OCI-LY1 (cell line): ENCODE measurements at regions not wholly inside any gene's neighbourhood (a gene's known extent, or its start where the extent isn't known, plus 50 kb on each side); places are given as distances from the start of the nearest gene placed in this dataset.
"Not testable (repeated sequence)": the region's sequence is repeated elsewhere in the genome, so short reads cannot be mapped to it uniquely, and the experiment has no call there.

Source experiments
- H2AFZ ChIP-seq: fragments of 200-600 bp; sonication (generic), shearing (Covaris generic); 2 replicates; pipeline ENCODE4 v1.6.0; 2014; ENCODE audit warnings: antibody characterized with exemption, mild to moderate bottlenecking, low read length
- H3F3A ChIP-seq: fragments of 200-600 bp; sonication (generic), shearing (Covaris generic); 2 replicates; pipeline ENCODE4 v1.6.0; 2014; ENCODE audit warnings: mild to moderate bottlenecking, antibody characterized with exemption, low read length, moderate library complexity; ENCODE audit not compliant: insufficient read depth
- H3K27ac ChIP-seq: fragments of 200-600 bp; sonication (generic); 2 replicates; pipeline ENCODE4 v1.5.1; 2014; ENCODE audit warnings: low read length, mixed run types, mild to moderate bottlenecking, low read depth; ENCODE audit not compliant: poor library complexity, severe bottlenecking
- H3K27me3 ChIP-seq: fragments of 200-600 bp; sonication (generic); 2 replicates; pipeline ENCODE4 v1.6.0; 2014; ENCODE audit warnings: antibody characterized with exemption, mild to moderate bottlenecking, low read length, moderate library complexity; ENCODE audit not compliant: insufficient read depth
- H3K36me3 ChIP-seq: fragments of 200-600 bp; sonication (generic); 2 replicates; pipeline ENCODE4 v1.6.1; 2014; ENCODE audit warnings: mild to moderate bottlenecking, antibody characterized with exemption, low read length, moderate library complexity, mixed read lengths; ENCODE audit not compliant: insufficient read depth
- H3K4me1 ChIP-seq: fragments of 200-600 bp; sonication (generic); 2 replicates; pipeline ENCODE4 v1.5.1; 2014; ENCODE audit warnings: mild to moderate bottlenecking, low read length, moderate library complexity; ENCODE audit not compliant: insufficient read depth, severe bottlenecking
- H3K4me2 ChIP-seq: fragments of 200-600 bp; sonication (generic), shearing (Covaris generic); 2 replicates; pipeline ENCODE4 v1.6.1; 2014; ENCODE audit warnings: low read length
- H3K4me3 ChIP-seq: fragments of 200-600 bp; sonication (generic); 2 replicates; pipeline ENCODE4 v1.5.1; 2014; ENCODE audit warnings: low read length, low read depth, mild to moderate bottlenecking, mixed read lengths; ENCODE audit not compliant: poor library complexity, severe bottlenecking
- H3K79me2 ChIP-seq: fragments of 200-600 bp; shearing (Covaris generic); 2 replicates; pipeline ENCODE4 v1.6.1; 2016; ENCODE audit warnings: mixed run types, low read length, mixed read lengths; ENCODE audit not compliant: insufficient read depth
- H3K9ac ChIP-seq: fragments of 200-600 bp; sonication (generic), shearing (Covaris generic); 2 replicates; pipeline ENCODE4 v1.6.1; 2014; ENCODE audit warnings: mild to moderate bottlenecking, low read length, mixed read lengths
- H3K9me2 ChIP-seq: fragments of 200-600 bp; sonication (generic), shearing (Covaris generic); 2 replicates; pipeline ENCODE4 v1.6.1; 2014; ENCODE audit warnings: low read depth, mild to moderate bottlenecking, low read length, mixed read lengths
- H3K9me3 ChIP-seq: fragments of 200-600 bp; shearing (Covaris generic); 2 replicates; pipeline ENCODE4 v1.6.1; 2014; ENCODE audit warnings: low read length, mixed read lengths
- H4K20me1 ChIP-seq: fragments of 200-600 bp; sonication (generic), shearing (Covaris generic); 2 replicates; pipeline ENCODE4 v1.6.0; 2016; ENCODE audit warnings: mild to moderate bottlenecking, low read length; ENCODE audit not compliant: insufficient read depth
- CTCF ChIP-seq: fragments of 200-600 bp; sonication (generic), shearing (Covaris generic); IDR thresholded peaks from 2 replicates; pipeline ENCODE4 v1.5.1; 2017; ENCODE audit warnings: mild to moderate bottlenecking, antibody characterized with exemption, low read length, moderate library complexity, mixed read lengths
- EZH2 ChIP-seq: fragments of 200-600 bp; sonication (generic), shearing (Covaris generic); IDR thresholded peaks from 2 replicates; pipeline ENCODE4 v1.8.0; 2017; ENCODE audit warnings: borderline replicate concordance, mixed run types, mild to moderate bottlenecking, antibody characterized with exemption, low read length, moderate library complexity, mixed read lengths

- H3K27me3 ChIP-seq: peaks cover 10% of the 10 kb centered on the region
- H3F3A ChIP-seq: no peaks in the 10 kb centered on the region
- H2AFZ ChIP-seq: no peak overlapping the region
- H3K36me3 ChIP-seq: no peaks in the 10 kb centered on the region
- H3K9me3 ChIP-seq: no peaks in the 10 kb centered on the region
- no peaks in the 10 kb centered on the region for H3K79me2 ChIP-seq
- no peak overlapping the region for H3K4me2 ChIP-seq
- H3K4me3 ChIP-seq: no peak overlapping the region
- no peak overlapping the region for H3K9ac ChIP-seq
- TF ChIP-seq EZH2 (no peak), CTCF (no peak)
- H4K20me1 ChIP-seq: no peaks in the 10 kb centered on the region
- H3K9me2 ChIP-seq: no peaks in the 10 kb centered on the region
- H3K4me1 ChIP-seq: peaks cover 11% of the 10 kb centered on the region
- no peak overlapping the region for H3K27ac ChIP-seq
These were observed 96.9 kb downstream of the XRCC2 start for GRCh38 chr7:152579070-152579469.

- no peak overlapping the region for H3K4me3 ChIP-seq
These were observed 98.6 kb downstream of the XRCC2 start for GRCh38 chr7:152577339-152577738.

GRCh38 chr7:152574892-152575548, 100.9 kb downstream of the XRCC2 start:
- Histone ChIP-seq H3F3A (no peaks in the 10 kb centered on the region), H3K36me3 (no peaks in the 10 kb centered on the region), H3K27ac (no peak overlapping the region), H3K4me3 (no peak overlapping the region), H3K79me2 (no peaks in the 10 kb centered on the region), H3K4me1 (peaks cover 11% of the 10 kb centered on the region), H4K20me1 (no peaks in the 10 kb centered on the region), H3K9me3 (no peaks in the 10 kb centered on the region), H3K9ac (no peak overlapping the region), H2AFZ (no peak overlapping the region), H3K4me2 (peak overlapping the region; percentile 8; the same call in 1 of the 2 replicates), H3K27me3 (peaks cover 8% of the 10 kb centered on the region; the same call in 1 of the 2 replicates), H3K9me2 (no peaks in the 10 kb centered on the region)
- TF ChIP-seq CTCF: no peak
- no peak for TF ChIP-seq EZH2

More at GRCh38 chr7:152577339-152577738, 98.6 kb downstream of the XRCC2 start:
- peaks cover 11% of the 10 kb centered on the region for H3K4me1 ChIP-seq
- H3K79me2 ChIP-seq: no peaks in the 10 kb centered on the region
- no peak overlapping the region for H2AFZ ChIP-seq
- no peaks in the 10 kb centered on the region for H3F3A ChIP-seq
- H3K36me3 ChIP-seq: no peaks in the 10 kb centered on the region
- no peaks in the 10 kb centered on the region for H4K20me1 ChIP-seq
- H3K9ac ChIP-seq: no peak overlapping the region
- no peak overlapping the region for H3K4me2 ChIP-seq
- no peaks in the 10 kb centered on the region for H3K9me2 ChIP-seq
- peaks cover 14% of the 10 kb centered on the region for H3K27me3 ChIP-seq
- no peaks in the 10 kb centered on the region for H3K9me3 ChIP-seq
- no peak overlapping the region for H3K27ac ChIP-seq
- no peak for TF ChIP-seq EZH2
- no peak for TF ChIP-seq CTCF

- peaks cover 11% of the 10 kb centered on the region for H3K4me1 ChIP-seq
- H3K9me3 ChIP-seq, H3K79me2 ChIP-seq, H3K27me3 ChIP-seq, H3K9me2 ChIP-seq, H2AFZ ChIP-seq, H3K27ac ChIP-seq, H4K20me1 ChIP-seq, H3K9ac ChIP-seq, H3K36me3 ChIP-seq, H3K4me3 ChIP-seq, H3F3A ChIP-seq, H3K4me2 ChIP-seq: not testable (repeated sequence)
These were observed 102.8 kb downstream of the XRCC2 start for GRCh38 chr7:152573186-152573585.
